Right lobe of liver (tissue), 4 donors: ENCODE measurements at regions not wholly inside any gene's neighbourhood (a gene's known extent, or its start where the extent isn't known, plus 50 kb on each side); places are given as distances from the start of the nearest gene placed in this dataset.
"Not testable (repeated sequence)": the region's sequence is repeated elsewhere in the genome, so short reads cannot be mapped to it uniquely, and the experiment has no call there.

Experiments
- CTCF ChIP-seq, 4 donors: fragments of 200-600 bp in 3 of 4; fragments of 450-650 bp in 1 of 4; IDR thresholded peaks; one replicate each; pipeline versions ENCODE4 v1.5.1 to v1.8.0; 2016 to 2022; ENCODE audit warnings: antibody characterized with exemption in 4 of 4, mild to moderate bottlenecking in 2 of 4
- POLR2A ChIP-seq: fragments of 450-650 bp; IDR thresholded peaks from one replicate; pipeline ENCODE4 v1.6.1; 2017; ENCODE audit warnings: antibody characterized with exemption, mild to moderate bottlenecking
- donor health status: DM: no; HTN: no; CAD: no.
- donor health status: DM: no; HTN: no; CAD: no.
- donor health status: DM: no; HTN: yes; CAD: no.

GRCh38 chr4:18417651-18418050 lies 396.1 kb upstream of the LCORL start:
- not testable (repeated sequence) for TF ChIP-seq CTCF (IDR thresholded peaks at IDR 0.05); POLR2A
